Parathyroid adenoma (tissue), 2 donors: ENCODE measurements at regions not wholly inside any gene's neighbourhood (a gene's known extent, or its start where the extent isn't known, plus 50 kb on each side); places are given as distances from the start of the nearest gene placed in this dataset.

Experiments
- H2AFZ ChIP-seq: fragments of 300-600 bp; sonication (generic); one replicate; pipeline ENCODE4 v1.7.0; 2017; ENCODE audit warnings: antibody characterized with exemption, mild to moderate bottlenecking
- H3K27ac ChIP-seq: fragments of 300-600 bp; sonication (generic); one replicate; pipeline ENCODE4 v1.7.0; 2017
- H3K27me3 ChIP-seq: fragments of 300-600 bp; sonication (generic); one replicate; pipeline ENCODE4 v1.7.0; 2017; ENCODE audit warnings: low read length; ENCODE audit not compliant: control insufficient read depth, insufficient read depth
- H3K36me3 ChIP-seq: fragments of 300-600 bp; sonication (generic); one replicate; pipeline ENCODE4 v1.7.0; 2017; ENCODE audit warnings: low read length; ENCODE audit not compliant: control insufficient read depth, insufficient read depth
- H3K4me1 ChIP-seq: fragments of 300-600 bp; sonication (generic); one replicate; pipeline ENCODE4 v1.7.0; 2017; ENCODE audit warnings: control low read depth
- H3K4me2 ChIP-seq: fragments of 300-600 bp; sonication (generic); one replicate; pipeline ENCODE4 v1.7.0; 2017; ENCODE audit warnings: low read length
- H3K4me3 ChIP-seq: fragments of 300-600 bp; sonication (generic); one replicate; pipeline ENCODE4 v1.7.0; 2017; ENCODE audit warnings: low read depth, low read length
- H3K79me2 ChIP-seq: fragments of 300-600 bp; sonication (generic); one replicate; pipeline ENCODE4 v1.7.0; 2017; ENCODE audit warnings: control low read depth
- H3K9ac ChIP-seq: fragments of 300-600 bp; sonication (generic); one replicate; pipeline ENCODE4 v1.7.0; 2017; ENCODE audit warnings: mild to moderate bottlenecking
- H3K9me3 ChIP-seq: fragments of 300-600 bp; sonication (generic); one replicate; pipeline ENCODE4 v1.7.0; 2017; ENCODE audit warnings: low read length; ENCODE audit not compliant: control insufficient read depth
- TF ChIP-seq, protein P1 (sequence below): fragments of 300-600 bp; sonication (generic); IDR thresholded peaks from one replicate; pipeline ENCODE4 v1.7.0; 2017; ENCODE audit warnings: antibody characterized with exemption, mild to moderate bottlenecking
- donor health status: primary hyperparathyroidism.

DNA sequence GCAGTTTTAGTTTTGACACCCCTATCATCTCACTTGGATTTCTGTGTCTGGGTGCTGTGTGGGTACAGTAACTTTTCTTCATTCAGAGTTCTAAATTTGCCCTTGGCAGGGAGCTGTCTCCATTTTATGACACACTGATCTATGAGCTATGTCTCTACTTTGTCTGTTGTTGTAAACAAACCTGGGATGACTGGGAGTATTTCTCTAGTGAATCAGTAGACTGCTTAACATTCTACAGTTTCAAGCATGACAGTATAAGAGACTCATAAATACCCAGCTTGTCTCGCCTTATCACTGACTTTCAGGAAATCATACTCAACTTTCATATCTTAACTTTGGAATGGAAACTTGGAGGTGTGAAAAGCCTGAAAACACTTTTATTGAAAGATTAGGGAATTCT lies 212.1 kb upstream of the NUDT12 start:
- H3K27ac ChIP-seq: no peak overlapping the region
- H3K4me2 ChIP-seq: no peak overlapping the region
- H3K4me1 ChIP-seq: no peaks in the 10 kb centered on the region
- TF ChIP-seq, protein P1, sequence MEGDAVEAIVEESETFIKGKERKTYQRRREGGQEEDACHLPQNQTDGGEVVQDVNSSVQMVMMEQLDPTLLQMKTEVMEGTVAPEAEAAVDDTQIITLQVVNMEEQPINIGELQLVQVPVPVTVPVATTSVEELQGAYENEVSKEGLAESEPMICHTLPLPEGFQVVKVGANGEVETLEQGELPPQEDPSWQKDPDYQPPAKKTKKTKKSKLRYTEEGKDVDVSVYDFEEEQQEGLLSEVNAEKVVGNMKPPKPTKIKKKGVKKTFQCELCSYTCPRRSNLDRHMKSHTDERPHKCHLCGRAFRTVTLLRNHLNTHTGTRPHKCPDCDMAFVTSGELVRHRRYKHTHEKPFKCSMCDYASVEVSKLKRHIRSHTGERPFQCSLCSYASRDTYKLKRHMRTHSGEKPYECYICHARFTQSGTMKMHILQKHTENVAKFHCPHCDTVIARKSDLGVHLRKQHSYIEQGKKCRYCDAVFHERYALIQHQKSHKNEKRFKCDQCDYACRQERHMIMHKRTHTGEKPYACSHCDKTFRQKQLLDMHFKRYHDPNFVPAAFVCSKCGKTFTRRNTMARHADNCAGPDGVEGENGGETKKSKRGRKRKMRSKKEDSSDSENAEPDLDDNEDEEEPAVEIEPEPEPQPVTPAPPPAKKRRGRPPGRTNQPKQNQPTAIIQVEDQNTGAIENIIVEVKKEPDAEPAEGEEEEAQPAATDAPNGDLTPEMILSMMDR: no peak
- H3K9me3 ChIP-seq: no peaks in the 10 kb centered on the region
- H3K79me2 ChIP-seq: no peaks in the 10 kb centered on the region
- H3K4me3 ChIP-seq: no peak overlapping the region
- no peak overlapping the region for H2AFZ ChIP-seq
- H3K36me3 ChIP-seq: no peaks in the 10 kb centered on the region
- H3K27me3 ChIP-seq: no peaks in the 10 kb centered on the region
- H3K9ac ChIP-seq: no peak overlapping the region

DNA sequence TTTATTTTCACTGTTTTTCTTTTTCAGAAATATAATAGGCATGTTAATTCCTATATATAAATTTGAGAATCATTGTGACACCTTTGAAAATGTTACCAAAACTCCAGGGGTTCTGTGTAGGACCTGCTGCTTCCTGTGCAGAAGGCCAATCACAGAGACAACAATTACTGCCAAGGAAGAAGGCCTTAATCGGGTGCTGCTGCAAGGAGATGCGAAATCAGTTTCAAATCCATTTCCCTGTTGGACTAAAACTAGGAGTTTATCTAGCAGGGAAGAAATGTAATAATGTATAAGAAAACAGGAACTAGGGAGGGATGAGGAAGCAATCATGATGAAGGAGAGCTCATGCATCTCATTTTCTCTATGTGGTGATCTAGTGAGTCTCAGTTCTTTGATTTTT lies 209.7 kb upstream of the NUDT12 start:
- no peaks in the 10 kb centered on the region for H3K27me3 ChIP-seq
- H3K9ac ChIP-seq: no peak overlapping the region
- H3K79me2 ChIP-seq: no peaks in the 10 kb centered on the region
- no peaks in the 10 kb centered on the region for H3K36me3 ChIP-seq
- TF ChIP-seq, protein P1: no peak
- no peaks in the 10 kb centered on the region for H3K9me3 ChIP-seq
- no peak overlapping the region for H3K4me2 ChIP-seq
- H3K4me3 ChIP-seq: no peak overlapping the region
- no peaks in the 10 kb centered on the region for H3K4me1 ChIP-seq
- H2AFZ ChIP-seq: no peak overlapping the region
- H3K27ac ChIP-seq: no peak overlapping the region

DNA sequence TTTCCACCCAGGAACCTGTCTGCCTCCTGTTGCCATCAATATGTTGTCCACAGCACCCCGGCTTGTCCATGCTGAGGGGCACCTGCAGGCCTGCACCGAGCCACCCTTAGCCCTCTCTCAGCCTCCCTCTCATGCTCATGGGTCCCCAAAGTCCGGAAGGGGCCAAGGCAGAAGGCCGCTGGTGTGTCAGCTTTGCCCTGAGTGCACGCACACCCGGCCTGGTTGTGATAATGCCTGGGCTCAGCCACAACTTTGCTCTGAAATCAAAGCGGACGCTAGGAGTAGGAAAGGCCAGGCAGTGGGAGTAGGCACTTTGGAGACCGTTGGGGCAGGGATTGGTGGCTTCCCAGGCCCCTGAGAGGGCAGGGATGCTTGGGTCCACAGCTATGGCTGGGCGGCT lies 201.8 kb upstream of the NUDT12 start:
- TF ChIP-seq, protein P1: no peak
- Histone ChIP-seq H3K4me2 (no peak overlapping the region), H3K4me1 (no peaks in the 10 kb centered on the region), H3K27me3 (no peaks in the 10 kb centered on the region), H3K79me2 (no peaks in the 10 kb centered on the region), H3K27ac (no peak overlapping the region), H3K36me3 (no peaks in the 10 kb centered on the region), H3K9ac (no peak overlapping the region), H3K9me3 (no peaks in the 10 kb centered on the region), H2AFZ (no peak overlapping the region), H3K4me3 (no peak overlapping the region)

DNA sequence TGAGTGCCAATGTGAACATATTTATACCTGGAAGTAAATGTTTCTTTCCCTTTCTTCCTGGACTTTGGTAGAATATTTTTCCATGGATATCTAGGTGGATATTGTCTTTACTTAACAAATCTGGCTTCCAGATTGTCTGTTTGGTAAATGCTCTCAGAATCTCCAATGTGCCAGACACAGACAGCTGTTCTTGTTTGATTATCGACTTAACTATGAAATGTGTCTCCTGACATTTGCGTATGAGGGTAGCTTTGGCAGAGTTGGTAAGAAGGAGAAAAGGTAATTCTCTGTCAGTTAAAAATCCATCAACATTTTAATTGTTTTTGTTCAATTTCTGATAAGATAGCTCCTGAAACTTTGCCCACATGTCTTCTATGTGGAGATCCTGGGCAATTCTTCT lies 196.4 kb upstream of the NUDT12 start:
- Histone ChIP-seq H3K4me1 (no peaks in the 10 kb centered on the region), H3K4me2 (no peak overlapping the region), H3K9me3 (no peaks in the 10 kb centered on the region), H3K36me3 (no peaks in the 10 kb centered on the region), H3K4me3 (no peak overlapping the region), H3K79me2 (no peaks in the 10 kb centered on the region), H2AFZ (no peak overlapping the region), H3K27ac (no peak overlapping the region), H3K27me3 (no peaks in the 10 kb centered on the region), H3K9ac (no peak overlapping the region)
- TF ChIP-seq, protein P1: no peak

DNA sequence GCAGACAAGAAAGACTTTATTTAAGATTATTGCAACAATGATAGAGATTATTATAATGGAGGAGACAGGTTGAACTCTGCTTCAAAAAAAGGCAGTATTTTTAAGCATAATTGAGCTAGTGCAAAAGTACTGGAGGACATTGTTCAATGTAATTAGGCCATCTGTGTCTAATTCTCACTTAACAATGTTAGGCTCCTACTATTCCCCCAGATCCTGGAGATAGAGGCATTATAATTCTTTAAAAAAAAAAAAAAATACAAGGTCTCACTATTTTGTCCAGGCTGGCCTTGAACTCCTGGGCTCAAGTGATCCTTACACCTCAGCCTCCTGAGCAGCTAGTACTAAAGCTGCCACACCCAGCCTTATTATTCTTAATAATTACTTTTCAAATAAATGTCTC lies 193.4 kb upstream of the NUDT12 start:
- Histone ChIP-seq H3K27ac (no peak overlapping the region), H3K27me3 (no peaks in the 10 kb centered on the region), H3K36me3 (no peaks in the 10 kb centered on the region), H3K4me2 (no peak overlapping the region), H3K79me2 (no peaks in the 10 kb centered on the region), H3K9ac (no peak overlapping the region), H3K4me1 (no peaks in the 10 kb centered on the region), H3K4me3 (no peak overlapping the region), H2AFZ (no peak overlapping the region), H3K9me3 (no peaks in the 10 kb centered on the region)
- TF ChIP-seq, protein P1: no peak
